GM08714 (cell line): ENCODE measurements at regions not wholly inside any gene's neighbourhood (a gene's known extent, or its start where the extent isn't known, plus 50 kb on each side); places are given as distances from the start of the nearest gene placed in this dataset.

Source experiments
- H3K4me3 ChIP-seq: fragments of 200-500 bp; sonication (Bioruptor generic); 2 replicates; pipeline ENCODE4 v1.5.1; 2014; ENCODE audit warnings: mild to moderate bottlenecking, low read length, inconsistent platforms
- ZNF274 ChIP-seq: IDR thresholded peaks from 2 replicates; pipeline ENCODE4 v1.6.1; 2012; ENCODE audit warnings: mild to moderate bottlenecking, low read depth, low read length

DNA sequence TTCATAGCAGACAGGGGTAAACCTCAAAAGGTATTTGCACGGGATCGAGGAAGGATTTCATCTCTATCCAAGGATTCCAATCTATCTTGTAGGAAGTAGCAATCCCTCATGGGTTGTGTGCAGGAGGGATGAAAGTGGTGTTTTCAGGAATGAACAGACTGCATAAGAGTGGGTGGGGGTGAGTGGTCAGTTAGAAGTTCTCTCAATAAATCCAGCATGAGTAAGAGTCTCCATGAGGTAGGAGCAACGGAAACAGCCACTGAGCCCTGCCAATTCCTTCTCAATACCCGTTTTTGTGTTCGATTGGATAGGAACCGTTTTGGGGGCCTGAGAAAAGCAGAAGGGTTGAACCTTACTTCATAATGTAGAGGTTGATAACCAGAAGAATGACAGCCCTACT, 375.6 kb downstream of the SOX9 start:
- no peak overlapping the region for H3K4me3 ChIP-seq
- no peak for TF ChIP-seq ZNF274

DNA sequence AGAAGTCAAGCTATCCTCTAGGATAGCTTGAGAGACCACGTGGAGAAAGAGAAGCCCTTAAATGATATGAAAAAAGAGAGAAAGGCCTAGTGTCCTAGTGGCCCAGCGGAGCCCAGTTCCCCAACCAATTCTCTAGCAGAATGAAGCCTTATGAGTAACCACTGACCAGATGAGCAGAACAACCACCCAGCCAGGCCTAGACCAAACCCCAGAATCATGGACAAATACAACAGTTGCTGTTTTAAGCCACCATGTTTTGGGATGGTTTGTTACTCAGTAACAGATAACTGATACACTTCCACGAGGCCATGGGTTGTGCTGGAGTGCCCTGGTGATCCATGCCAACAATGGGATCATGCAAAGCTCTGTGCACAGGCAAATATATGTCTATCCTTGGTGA, 377.1 kb downstream of the SOX9 start:
- TF ChIP-seq ZNF274: no peak
- H3K4me3 ChIP-seq: no peak overlapping the region

DNA sequence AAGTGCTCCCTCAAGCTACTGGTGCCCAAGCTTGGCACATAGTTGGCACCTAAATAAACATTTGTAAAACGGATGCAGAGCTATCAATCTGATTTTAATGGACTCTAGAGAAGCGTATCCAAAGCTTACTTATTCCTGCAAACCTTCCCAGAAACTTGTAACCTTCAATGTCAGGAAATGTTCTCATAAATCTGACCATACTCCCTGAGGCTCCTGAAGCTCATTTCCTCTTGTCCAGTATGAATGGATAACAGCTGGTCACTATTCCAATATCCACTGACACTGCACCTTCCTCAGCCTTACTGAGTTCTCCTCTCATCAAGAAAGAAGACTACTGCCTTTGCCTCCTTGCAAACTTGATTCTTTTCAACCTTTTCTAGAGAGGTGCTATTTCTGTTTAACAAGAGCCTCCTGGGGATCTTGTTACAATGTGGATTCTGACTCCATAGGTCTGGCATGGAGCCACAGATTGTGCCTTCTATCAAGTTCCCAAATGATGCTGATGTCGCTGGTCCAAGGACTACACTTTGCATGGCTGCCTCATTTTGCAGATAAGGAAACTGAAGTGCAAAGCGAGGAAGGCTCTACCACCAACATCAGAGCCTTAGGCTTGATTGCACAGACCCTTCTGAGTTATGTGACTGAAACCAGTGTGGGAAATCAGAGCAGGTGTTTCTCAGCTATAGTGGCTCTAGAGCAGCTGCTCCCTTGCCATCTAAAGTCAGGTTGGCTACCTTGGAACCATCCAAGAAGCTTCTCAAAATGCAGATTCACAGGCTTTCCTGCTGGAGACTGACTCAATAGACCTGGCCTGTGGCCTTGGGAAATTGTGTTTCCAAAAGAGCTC, 377.8 kb downstream of the SOX9 start:
- no peak overlapping the region for H3K4me3 ChIP-seq
- TF ChIP-seq ZNF274: no peak

GRCh38 chr17:72501404-72502370, 380.9 kb downstream of the SOX9 start:
- no peak for TF ChIP-seq ZNF274
- no peak overlapping the region for H3K4me3 ChIP-seq

DNA sequence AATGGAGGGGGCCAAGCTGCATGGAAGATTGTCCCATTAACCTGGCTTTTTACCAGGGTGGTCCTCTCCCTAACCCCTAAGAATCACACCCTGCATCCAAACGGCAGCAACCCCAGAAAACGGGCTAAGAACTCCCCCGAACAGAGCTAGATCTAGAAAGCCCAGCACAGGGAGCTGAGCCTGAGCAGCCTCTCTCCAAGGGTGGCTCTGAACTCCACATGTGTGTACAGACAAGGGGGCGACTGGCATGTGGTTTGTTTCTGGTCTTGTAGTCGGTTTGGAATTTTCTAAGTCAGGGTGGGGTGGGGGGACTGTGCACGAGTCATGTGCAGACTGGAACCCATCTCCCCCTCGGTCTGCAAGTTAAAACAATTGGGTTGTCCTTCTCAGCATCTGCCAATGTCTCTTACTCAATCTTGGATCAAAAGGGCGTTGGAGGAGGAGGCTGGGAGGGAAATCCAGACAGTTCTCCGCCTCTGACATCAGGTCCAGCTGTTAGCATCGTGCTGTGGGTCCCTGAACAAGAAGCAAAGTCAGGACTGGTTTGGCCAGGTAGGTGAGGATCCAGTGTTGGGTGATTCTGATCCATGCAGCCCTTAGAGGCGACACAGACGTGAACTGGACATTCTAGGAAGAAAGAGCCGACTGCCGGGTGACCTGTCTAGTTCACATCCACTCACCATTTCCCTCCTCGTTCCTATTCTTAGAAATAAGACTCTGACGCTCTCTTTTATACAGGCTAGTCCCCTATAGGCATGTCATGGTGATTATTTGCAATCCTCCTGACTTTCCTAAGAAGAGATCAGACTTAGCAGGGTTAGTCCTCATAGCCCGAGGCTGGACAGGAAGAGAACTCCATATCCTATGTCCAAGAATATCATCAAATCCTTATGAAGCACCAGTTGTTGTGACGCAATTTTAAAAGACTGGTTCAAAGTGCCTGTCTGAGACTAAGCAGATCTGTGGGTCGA, 381.8 kb downstream of the SOX9 start:
- no peak for TF ChIP-seq ZNF274

GRCh38 chr17:72503556-72503955, 382.7 kb downstream of the SOX9 start:
- H3K4me3 ChIP-seq: no peak overlapping the region
- no peak for TF ChIP-seq ZNF274

More for the DNA sequence above, 381.8 kb downstream of the SOX9 start:
- no peak overlapping the region for H3K4me3 ChIP-seq

GRCh38 chr17:72504783-72505182, 384.0 kb downstream of the SOX9 start:
- no peak for TF ChIP-seq ZNF274
- H3K4me3 ChIP-seq: no peak overlapping the region

DNA sequence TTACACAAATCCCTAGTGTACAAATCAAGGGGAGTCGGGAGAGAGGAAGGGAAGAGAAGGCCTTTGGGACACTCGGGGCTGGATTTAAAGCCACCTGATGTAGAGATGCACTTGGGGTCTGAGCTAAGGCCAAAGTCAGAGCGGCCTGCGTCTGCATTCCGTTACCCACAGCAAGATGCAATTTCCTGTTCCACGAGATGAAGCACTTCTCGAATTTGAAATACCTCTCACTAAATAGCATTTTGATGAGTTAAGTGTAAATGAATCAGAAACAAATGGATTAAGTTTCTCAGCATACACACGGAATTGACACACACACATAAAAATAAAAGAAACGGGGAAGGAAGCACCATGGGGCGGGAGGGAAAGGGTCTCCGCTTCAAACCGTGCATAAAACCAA, 386.0 kb downstream of the SOX9 start:
- TF ChIP-seq ZNF274: no peak
- no peak overlapping the region for H3K4me3 ChIP-seq

DNA sequence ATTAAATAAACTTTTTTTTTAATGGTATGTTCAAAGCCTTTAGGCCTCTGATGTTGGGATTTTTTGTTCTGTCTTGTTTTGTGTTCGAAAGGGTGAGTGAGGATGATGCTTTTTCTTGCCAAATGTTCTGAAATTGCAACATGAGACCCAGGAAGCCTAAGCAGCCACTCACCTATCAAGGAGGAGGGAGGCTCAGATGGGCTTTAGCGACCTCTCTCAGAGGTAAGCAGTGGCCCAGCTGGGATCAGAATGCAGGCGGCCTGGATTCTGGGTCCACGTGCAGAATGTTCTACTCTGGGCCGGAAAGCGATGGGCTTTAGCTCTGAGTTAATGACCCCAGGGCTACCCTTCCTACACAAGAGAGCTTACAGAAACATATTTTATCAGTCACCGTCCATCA, 386.6 kb downstream of the SOX9 start:
- no peak for TF ChIP-seq ZNF274
- no peak overlapping the region for H3K4me3 ChIP-seq

DNA sequence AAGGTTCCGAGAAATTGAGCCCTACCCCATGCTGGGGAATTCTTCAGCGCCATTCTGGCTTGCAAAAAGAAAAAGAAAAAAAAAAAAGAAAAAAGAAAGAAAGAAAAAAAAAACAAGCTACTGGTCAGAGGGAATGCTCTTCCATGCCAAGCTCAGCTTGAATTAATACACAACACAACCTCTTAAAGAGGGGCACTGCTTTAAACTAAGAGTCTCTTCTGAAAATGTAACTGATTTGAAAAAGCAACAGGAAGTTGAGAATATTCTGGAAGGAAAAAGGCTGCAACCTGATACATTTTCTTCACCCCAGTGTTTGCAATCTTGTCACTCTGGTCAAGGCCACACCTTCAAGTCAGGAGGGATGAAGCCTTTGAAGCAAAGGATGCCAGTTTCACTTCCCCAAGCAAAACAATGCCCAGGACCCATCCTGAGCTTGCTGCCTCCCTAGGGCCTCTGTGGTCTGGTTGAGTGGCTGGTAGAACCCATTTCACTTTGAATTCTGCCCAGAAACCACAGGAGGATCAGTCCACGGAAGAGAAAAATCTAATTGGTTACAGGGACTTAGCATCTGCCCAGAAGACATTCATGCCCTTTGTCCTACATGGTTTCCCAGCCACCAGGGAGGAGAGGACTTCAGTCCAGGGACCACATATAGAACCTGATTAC, 389.7 kb downstream of the SOX9 start:
- TF ChIP-seq ZNF274: no peak
- H3K4me3 ChIP-seq: no peak overlapping the region

GRCh38 chr17:72511242-72511641, 390.4 kb downstream of the SOX9 start:
- no peak for TF ChIP-seq ZNF274
- no peak overlapping the region for H3K4me3 ChIP-seq

- TF ChIP-seq ZNF274: no peak
- no peak overlapping the region for H3K4me3 ChIP-seq
Observed at GRCh38 chr17:72511874-72512273, 391.1 kb downstream of the SOX9 start.

GRCh38 chr17:72512649-72513556, 392.1 kb downstream of the SOX9 start:
- H3K4me3 ChIP-seq: no peak overlapping the region
- no peak for TF ChIP-seq ZNF274
